ENCODE measurements at regions not wholly inside any gene's neighbourhood (a gene's known extent, or its start where the extent isn't known, plus 50 kb on each side); places are given as distances from the start of the nearest gene placed in this dataset.
A peak's percentile ranks its signal among the peaks of the same experiment; 100 is the strongest.

DNA sequence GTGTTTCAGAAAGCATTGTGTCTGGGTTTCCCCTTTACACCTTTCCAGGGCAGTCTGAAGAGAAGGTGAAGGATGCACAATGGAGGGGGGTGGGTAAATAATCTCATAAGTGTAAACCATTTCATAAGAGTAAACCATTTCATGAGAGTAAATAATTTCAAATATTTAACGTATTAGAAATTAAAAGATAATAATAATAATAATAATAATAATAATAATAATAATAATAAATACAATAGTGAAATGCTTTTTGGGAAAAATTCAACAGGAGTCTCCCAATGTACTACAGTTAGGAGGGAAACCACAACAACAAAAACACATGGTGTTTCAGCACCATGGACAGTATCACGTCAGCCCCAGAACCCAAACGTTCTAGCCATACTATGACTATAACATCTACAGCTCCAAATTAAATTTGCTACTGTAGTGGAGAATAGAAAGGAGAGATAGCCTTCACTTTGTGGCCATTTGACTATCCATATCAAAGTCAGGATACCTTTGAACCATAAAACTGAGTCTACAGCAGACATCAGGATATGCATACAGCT, 691.8 kb downstream of the BCL11B start:
- H3K27me3 Mint-ChIP-seq (ENCODE audit: low read depth, poor library complexity), result peaks cover 37% of the 10 kb centered on the region
- TF ChIP-seq, protein P1, sequence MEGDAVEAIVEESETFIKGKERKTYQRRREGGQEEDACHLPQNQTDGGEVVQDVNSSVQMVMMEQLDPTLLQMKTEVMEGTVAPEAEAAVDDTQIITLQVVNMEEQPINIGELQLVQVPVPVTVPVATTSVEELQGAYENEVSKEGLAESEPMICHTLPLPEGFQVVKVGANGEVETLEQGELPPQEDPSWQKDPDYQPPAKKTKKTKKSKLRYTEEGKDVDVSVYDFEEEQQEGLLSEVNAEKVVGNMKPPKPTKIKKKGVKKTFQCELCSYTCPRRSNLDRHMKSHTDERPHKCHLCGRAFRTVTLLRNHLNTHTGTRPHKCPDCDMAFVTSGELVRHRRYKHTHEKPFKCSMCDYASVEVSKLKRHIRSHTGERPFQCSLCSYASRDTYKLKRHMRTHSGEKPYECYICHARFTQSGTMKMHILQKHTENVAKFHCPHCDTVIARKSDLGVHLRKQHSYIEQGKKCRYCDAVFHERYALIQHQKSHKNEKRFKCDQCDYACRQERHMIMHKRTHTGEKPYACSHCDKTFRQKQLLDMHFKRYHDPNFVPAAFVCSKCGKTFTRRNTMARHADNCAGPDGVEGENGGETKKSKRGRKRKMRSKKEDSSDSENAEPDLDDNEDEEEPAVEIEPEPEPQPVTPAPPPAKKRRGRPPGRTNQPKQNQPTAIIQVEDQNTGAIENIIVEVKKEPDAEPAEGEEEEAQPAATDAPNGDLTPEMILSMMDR (IDR thresholded peaks at IDR 0.05), result no peak
- H3K9me3 Mint-ChIP-seq, result no peaks in the 10 kb centered on the region
- H3K4me3 Mint-ChIP-seq, result no peak overlapping the region
- H3K4me1 Mint-ChIP-seq, result no peaks in the 10 kb centered on the region
- DNase-seq, result peak; percentile 53
- no peak overlapping the region for H3K27ac Mint-ChIP-seq
- no peaks in the 10 kb centered on the region for H3K36me3 Mint-ChIP-seq (ENCODE audit: low read depth)

DNA sequence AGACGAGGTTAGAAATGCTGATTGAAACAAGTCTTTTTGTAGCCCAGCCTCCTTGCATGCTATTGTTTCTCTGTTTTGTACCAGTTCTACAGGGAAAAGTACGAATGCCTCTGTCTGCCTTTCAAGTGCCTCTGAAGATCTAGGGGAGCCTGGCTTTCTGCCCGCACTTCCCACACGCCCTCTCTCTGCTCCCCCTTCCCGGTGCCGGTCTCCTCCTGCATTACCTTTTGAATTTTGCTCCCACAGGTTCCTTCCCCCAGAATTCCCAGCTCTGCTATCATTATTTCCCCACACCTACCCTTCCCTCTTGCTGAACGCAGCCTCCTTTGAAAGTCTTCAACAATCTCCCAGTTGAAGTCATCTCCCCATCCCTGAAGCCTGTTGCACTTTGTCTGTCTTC, 689.7 kb downstream of the BCL11B start:
- no peak overlapping the region for H3K4me3 Mint-ChIP-seq
- peaks cover 21% of the 10 kb centered on the region for H3K4me1 Mint-ChIP-seq
- no peaks in the 10 kb centered on the region for H3K36me3 Mint-ChIP-seq (ENCODE audit: low read depth)

DNA sequence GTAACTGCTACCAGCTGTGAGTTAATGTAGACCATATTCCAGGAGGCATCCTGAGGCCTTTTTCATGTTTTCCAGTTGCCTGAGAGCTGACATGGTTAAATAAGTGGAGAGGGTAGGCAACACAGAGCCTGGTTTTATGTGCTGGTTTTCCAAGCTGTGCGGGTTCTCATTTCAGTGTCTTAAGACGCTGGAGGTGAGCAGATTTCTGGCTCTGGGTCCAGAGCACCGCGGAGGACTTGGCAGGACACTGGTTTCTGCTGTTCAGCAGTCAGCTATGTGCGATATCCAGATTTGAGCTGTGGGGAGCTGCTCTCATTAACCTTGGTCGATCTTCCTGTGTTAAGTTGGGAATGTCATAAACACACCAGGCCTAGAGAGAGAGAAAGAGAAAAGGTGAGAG, 680.8 kb downstream of the BCL11B start:
- TF ChIP-seq, protein P1 (IDR thresholded peaks at IDR 0.05), result no peak
- H3K27me3 Mint-ChIP-seq (ENCODE audit: low read depth, poor library complexity), result peaks cover 23% of the 10 kb centered on the region
- peaks cover 27% of the 10 kb centered on the region for H3K4me1 Mint-ChIP-seq
- no peak overlapping the region for H3K27ac Mint-ChIP-seq
- H3K36me3 Mint-ChIP-seq (ENCODE audit: low read depth), result no peaks in the 10 kb centered on the region
- DNase-seq, result no peak
- no peak overlapping the region for H3K4me3 Mint-ChIP-seq
- H3K9me3 Mint-ChIP-seq, result peaks cover 7% of the 10 kb centered on the region

More for the DNA sequence above, 689.7 kb downstream of the BCL11B start:
- Mint-ChIP-seq H3K27me3 (ENCODE audit: low read depth, poor library complexity) (peaks cover 42% of the 10 kb centered on the region), H3K27ac (no peak overlapping the region), H3K9me3 (no peaks in the 10 kb centered on the region)
- DNase-seq, result no peak
- TF ChIP-seq, protein P1 (IDR thresholded peaks at IDR 0.05), result no peak

DNA sequence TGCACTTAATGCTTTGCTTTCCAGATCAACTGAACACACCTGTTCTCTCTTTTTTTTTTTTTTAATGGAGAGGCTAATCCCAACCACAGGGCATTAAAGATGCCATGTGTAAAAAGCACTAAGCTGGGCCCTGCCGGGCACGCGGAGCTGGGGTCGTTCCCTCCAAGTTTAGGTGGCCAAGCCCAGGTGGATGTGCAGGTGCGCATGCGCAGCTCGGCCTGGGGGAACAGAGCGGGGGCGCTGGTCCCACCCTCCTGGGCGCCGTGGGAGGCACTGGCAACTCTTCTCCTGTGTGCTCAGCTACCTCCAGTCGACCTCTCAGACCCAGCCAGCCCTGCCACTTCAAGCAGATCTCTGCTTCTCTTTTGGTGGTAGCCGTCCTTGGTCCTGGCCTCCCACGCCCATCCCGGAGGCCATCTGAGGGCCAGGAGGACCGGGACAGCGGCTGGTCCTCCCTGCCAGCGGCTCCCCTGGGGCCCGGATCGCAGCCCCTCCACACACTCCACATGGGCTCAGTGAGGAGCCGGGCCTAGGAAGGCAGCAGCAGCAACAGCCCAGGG, 679.3 kb downstream of the BCL11B start:
- Mint-ChIP-seq H3K4me1 (peaks cover 11% of the 10 kb centered on the region), H3K9me3 (peaks cover 21% of the 10 kb centered on the region), H3K36me3 (ENCODE audit: low read depth) (no peaks in the 10 kb centered on the region), H3K4me3 (no peak overlapping the region), H3K27me3 (ENCODE audit: low read depth, poor library complexity) (peaks cover 23% of the 10 kb centered on the region), H3K27ac (no peak overlapping the region)
- DNase-seq, result no peak
- TF ChIP-seq, protein P1 (IDR thresholded peaks at IDR 0.05), result no peak

DNA sequence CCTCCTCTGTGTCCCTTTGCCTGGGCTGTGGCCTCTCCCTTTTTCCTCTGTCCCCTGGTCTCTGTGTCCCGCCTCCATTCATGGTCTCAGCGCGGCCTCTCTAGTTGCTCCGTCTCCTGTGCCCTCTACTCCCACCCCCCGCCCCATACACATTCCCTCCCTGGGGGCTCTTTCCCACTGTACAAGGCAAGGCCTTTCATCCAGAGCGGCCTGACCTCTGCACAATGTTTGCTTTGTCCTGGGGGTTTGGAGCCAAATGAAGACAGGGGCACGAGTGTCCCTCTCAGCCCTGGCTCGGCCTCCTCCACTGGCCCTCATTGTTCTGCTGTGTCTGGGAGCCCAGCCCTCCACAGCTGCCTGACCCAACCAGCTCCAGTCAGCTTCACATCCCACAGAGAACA, 678.6 kb downstream of the BCL11B start:
- peaks cover 22% of the 10 kb centered on the region for H3K27me3 Mint-ChIP-seq (ENCODE audit: low read depth, poor library complexity)
- no peaks in the 10 kb centered on the region for H3K36me3 Mint-ChIP-seq (ENCODE audit: low read depth)
- TF ChIP-seq, protein P1 (IDR thresholded peaks at IDR 0.05), result no peak
- H3K4me3 Mint-ChIP-seq, result no peak overlapping the region
- peaks cover 21% of the 10 kb centered on the region for H3K9me3 Mint-ChIP-seq
- H3K27ac Mint-ChIP-seq, result peak overlapping the region; percentile 61
- peaks cover 10% of the 10 kb centered on the region for H3K4me1 Mint-ChIP-seq
- peak; percentile 12 for DNase-seq

DNA sequence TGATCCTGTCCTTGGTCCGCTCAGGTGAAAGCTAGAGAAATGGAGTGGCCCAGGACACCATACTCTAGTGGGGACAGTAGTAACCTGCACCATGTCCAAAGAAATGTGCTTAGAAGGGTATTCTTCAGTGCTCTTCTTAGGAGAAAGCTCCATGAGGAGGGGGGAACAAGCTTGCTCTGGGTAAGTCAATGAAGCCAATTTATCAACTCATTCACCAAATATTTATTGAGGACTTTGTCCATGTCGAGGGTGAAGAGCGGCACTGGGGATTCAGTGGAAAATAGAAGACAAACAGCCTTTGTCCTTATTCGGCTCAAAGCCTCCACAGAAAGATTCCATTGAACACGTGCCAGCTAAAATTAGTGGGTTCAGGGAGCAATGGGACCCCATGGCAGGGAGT, 677.8 kb downstream of the BCL11B start:
- no peaks in the 10 kb centered on the region for H3K36me3 Mint-ChIP-seq (ENCODE audit: low read depth)
- H3K27ac Mint-ChIP-seq, result peak overlapping the region; percentile 54
- no peak overlapping the region for H3K4me3 Mint-ChIP-seq
- TF ChIP-seq, protein P1 (IDR thresholded peaks at IDR 0.05), result no peak
- DNase-seq, result no peak
- H3K27me3 Mint-ChIP-seq (ENCODE audit: low read depth, poor library complexity), result peaks cover 18% of the 10 kb centered on the region
- H3K9me3 Mint-ChIP-seq, result peaks cover 17% of the 10 kb centered on the region
- H3K4me1 Mint-ChIP-seq, result peaks cover 10% of the 10 kb centered on the region

Data from nephron progenitor cell (in vitro differentiated cells).